Activated CD8-positive, alpha-beta T cell treated with anti-CD3 and anti-CD28 coated beads, Interleukin-2, amount 10 ng/mL, durations not matched to agents 7 days and 5 days (primary cell): ENCODE measurements at regions not wholly inside any gene's neighbourhood (a gene's known extent, or its start where the extent isn't known, plus 50 kb on each side); places are given as distances from the start of the nearest gene placed in this dataset.
"Not testable (repeated sequence)": the region's sequence is repeated elsewhere in the genome, so short reads cannot be mapped to it uniquely, and the experiment has no call there.

Experiments
- ATAC-seq: fragments of 150-1000 bp; cut with Tn5 transposase; one replicate; pipeline ENCODE4 v1.10.0; 2021; ENCODE audit warnings: moderate library complexity
- CTCF ChIA-PET: fragments of 350-600 bp; sonication (Branson Sonifier 250); formaldehyde crosslinking; loops from one replicate; lab custom pipeline; 2021; ENCODE audit warnings: antibody characterized with exemption; lab: Charles Lee
- POLR2A ChIA-PET: fragments of 350-600 bp; sonication (Branson Sonifier 250); formaldehyde crosslinking; loops from one replicate; lab custom pipeline; 2021; ENCODE audit warnings: antibody characterized with exemption; lab: Charles Lee
- DNase-seq: peaks from one replicate; pipeline ENCODE4 v3.0.0-alpha.2; 2020
- H3K27ac Mint-ChIP-seq: one replicate; pipeline ENCODE4 v1.8.0; 2021; ENCODE audit warnings: mild to moderate bottlenecking, mixed read lengths
- H3K27me3 Mint-ChIP-seq: one replicate; pipeline ENCODE4 v1.8.0; 2021; ENCODE audit warnings: low read depth, mixed read lengths
- H3K36me3 Mint-ChIP-seq: one replicate; pipeline ENCODE4 v1.8.0; 2021; ENCODE audit warnings: low read depth, mixed read lengths
- H3K4me1 Mint-ChIP-seq: one replicate; pipeline ENCODE4 v1.8.0; 2021; ENCODE audit warnings: low read depth, mixed read lengths
- H3K4me3 Mint-ChIP-seq: one replicate; pipeline ENCODE4 v1.8.0; 2021; ENCODE audit warnings: mild to moderate bottlenecking, mixed read lengths
- H3K9me3 Mint-ChIP-seq: one replicate; pipeline ENCODE4 v1.8.0; 2022; ENCODE audit warnings: mixed read lengths; ENCODE audit not compliant: insufficient read depth

DNA sequence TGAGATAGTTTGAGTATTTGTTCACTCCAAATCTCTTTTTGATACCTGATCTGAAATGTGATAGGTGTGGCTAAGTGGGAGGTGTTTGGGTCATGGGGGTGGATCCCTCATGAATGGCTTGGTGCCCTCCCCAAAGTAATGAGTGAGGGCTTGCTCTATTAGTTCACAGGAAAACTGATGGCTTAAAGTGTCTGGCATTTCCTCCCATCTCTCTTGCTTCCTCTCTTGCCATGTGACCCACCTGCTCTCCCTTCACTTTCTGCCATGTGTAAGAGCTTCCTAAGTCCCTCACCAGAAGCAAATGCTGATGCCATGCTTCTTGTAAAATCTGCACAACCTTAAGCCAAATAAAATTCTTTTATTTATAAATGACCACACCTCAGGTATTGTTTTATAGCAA is 61.1 kb downstream of the MAD2L1 start:
- no peak overlapping the region for H3K4me3 Mint-ChIP-seq
- H3K9me3 Mint-ChIP-seq = no peaks in the 10 kb centered on the region
- H3K4me1 Mint-ChIP-seq = no peaks in the 10 kb centered on the region
- DNase-seq = no peak
- no peak for ATAC-seq
- H3K27ac Mint-ChIP-seq = no peak overlapping the region
- ChIA-PET POLR2A (no interaction called here), CTCF (no interaction called here)
- H3K36me3 Mint-ChIP-seq = no peaks in the 10 kb centered on the region
- peaks cover 2% of the 10 kb centered on the region for H3K27me3 Mint-ChIP-seq

DNA sequence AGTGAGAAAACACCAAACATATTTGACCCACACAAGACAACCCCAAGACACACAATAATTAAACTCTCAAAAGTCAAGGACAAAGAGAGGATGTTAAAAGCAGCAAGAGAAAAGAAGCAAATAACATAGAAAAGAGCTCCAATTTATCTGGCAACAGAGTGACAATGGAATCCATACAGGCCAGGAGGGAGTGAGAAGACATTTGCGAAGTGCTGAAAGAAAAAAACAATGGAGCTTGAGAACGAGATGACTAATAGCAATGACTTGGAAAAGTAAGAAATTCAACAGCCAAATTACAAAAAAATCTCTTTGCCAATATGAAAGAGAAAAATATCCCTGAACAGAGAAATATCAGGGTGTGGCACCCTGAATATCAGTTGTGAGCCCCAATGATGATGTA is 61.6 kb downstream of the MAD2L1 start:
- H3K4me1 Mint-ChIP-seq = no peaks in the 10 kb centered on the region
- no peak for DNase-seq
- no peak for ATAC-seq
- H3K4me3 Mint-ChIP-seq = no peak overlapping the region
- POLR2A ChIA-PET = no interaction called here
- no peaks in the 10 kb centered on the region for H3K36me3 Mint-ChIP-seq
- H3K27ac Mint-ChIP-seq = no peak overlapping the region
- no peaks in the 10 kb centered on the region for H3K9me3 Mint-ChIP-seq
- H3K27me3 Mint-ChIP-seq = peaks cover 2% of the 10 kb centered on the region
- CTCF ChIA-PET = no interaction called here

DNA sequence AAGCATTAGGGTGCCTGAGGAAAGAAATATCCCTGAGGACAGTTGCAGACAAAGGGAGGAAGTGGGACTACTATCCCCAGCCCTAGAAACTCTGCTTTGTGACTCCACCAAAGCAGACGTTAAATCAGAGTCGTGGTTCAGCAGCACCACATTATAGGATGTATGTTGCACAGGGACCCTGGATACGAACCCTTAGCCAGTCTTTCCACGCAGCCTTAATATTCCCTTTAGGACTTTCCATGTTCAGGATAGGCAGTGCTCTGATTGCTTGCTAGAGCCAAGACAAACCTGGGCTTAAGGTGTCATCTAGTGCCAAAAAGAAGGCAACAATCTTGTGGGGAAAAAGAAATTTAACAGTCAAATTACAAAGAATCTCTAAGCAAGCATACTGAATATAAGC is 62.6 kb downstream of the MAD2L1 start:
- POLR2A ChIA-PET = no interaction called here

DNA sequence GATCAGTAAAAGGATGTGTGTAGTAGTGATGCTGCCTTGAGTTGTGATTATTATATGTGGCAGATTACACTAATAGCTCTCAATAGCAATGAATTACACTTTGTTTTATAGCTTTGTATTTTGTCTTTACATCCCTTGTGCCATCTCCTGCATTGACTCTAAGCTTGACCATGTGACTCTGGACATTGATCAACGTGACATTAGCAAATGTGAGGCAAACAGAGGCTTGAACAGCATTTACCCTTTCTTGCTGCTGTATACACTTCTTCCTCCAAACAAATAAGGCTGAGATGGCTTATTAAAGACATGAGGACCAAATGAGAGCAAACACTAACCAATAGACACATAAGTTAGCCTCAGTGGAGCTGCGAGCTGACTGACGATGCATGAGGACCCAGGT is 63.5 kb downstream of the MAD2L1 start:
- Mint-ChIP-seq H3K4me1 (no peaks in the 10 kb centered on the region), H3K9me3 (no peaks in the 10 kb centered on the region), H3K4me3 (no peak overlapping the region), H3K27me3 (peaks cover 2% of the 10 kb centered on the region), H3K36me3 (no peaks in the 10 kb centered on the region), H3K27ac (no peak overlapping the region)
- DNase-seq = no peak
- no peak for ATAC-seq
- ChIA-PET CTCF (no interaction called here), POLR2A (no interaction called here)

More for the DNA sequence above, 62.6 kb downstream of the MAD2L1 start:
- H3K4me3 Mint-ChIP-seq = no peak overlapping the region
- no peaks in the 10 kb centered on the region for H3K9me3 Mint-ChIP-seq
- H3K36me3 Mint-ChIP-seq = no peaks in the 10 kb centered on the region
- CTCF ChIA-PET = no interaction called here
- no peak for DNase-seq
- no peaks in the 10 kb centered on the region for H3K4me1 Mint-ChIP-seq
- peaks cover 2% of the 10 kb centered on the region for H3K27me3 Mint-ChIP-seq
- H3K27ac Mint-ChIP-seq = no peak overlapping the region
- no peak for ATAC-seq

DNA sequence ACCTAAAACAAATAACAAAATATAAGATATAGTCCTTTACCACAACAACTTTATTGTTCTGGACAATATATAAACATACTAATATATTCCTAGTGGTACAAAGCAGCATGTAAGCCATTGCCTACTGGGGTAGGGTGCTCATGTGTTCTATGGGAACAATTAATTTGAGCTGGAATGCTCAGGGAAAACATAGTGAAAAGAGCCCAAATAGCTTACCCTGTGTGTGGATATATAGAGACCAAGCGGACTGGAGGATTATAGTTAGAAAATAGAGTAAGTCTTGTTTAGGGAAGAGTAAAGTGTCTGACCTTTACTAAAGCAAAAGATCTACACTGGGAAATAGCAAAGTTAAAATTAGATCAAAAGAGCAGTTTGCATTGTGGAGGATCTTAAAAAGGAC is 64.8 kb downstream of the MAD2L1 start:
- ChIA-PET POLR2A (no interaction called here), CTCF (no interaction called here)
- peaks cover 2% of the 10 kb centered on the region for H3K27me3 Mint-ChIP-seq

DNA sequence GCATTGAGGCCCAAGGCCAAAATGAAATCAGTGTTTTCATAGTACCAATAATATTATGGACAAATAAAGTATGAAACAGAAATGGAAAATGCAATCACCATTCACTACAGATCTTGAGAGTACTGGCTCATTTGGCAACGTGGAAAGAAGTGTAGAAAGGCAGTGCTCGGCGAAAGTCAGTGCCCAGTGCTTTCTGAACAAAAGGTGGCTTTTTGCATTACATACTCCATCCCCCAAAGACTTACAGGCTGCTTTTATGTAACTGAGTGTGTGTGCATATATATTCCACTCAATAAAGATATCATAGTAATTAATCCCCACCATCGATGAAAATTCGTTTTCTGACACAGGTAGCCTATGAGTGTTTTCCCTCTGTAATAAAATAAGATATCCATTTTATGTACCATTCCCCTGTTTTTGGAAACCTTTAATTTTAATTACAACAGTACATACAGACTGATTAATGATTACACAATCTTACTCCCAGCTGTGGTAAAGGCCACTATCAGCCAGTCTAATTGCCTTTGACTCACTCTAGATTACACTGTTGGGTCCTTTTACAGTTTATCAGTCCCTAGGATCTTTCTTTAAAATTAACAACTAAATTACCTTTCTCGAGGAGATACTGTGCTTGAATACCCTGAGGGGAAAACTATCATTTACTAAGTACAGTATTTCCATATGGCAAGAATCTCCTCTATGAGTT is 65.9 kb downstream of the MAD2L1 start:
- DNase-seq (no peak), ATAC-seq (no peak)
- Mint-ChIP-seq H3K4me1 (no peaks in the 10 kb centered on the region), H3K36me3 (no peaks in the 10 kb centered on the region), H3K9me3 (no peaks in the 10 kb centered on the region), H3K27ac (no peak overlapping the region), H3K4me3 (no peak overlapping the region), H3K27me3 (peaks cover 2% of the 10 kb centered on the region)
- POLR2A ChIA-PET = no interaction called here
- CTCF ChIA-PET = no interaction called here

More for the DNA sequence above, 64.8 kb downstream of the MAD2L1 start:
- H3K4me1 Mint-ChIP-seq = no peaks in the 10 kb centered on the region
- no peak overlapping the region for H3K4me3 Mint-ChIP-seq
- H3K27ac Mint-ChIP-seq = no peak overlapping the region
- no peaks in the 10 kb centered on the region for H3K9me3 Mint-ChIP-seq
- H3K36me3 Mint-ChIP-seq = no peaks in the 10 kb centered on the region
- ATAC-seq (no peak), DNase-seq (no peak)

DNA sequence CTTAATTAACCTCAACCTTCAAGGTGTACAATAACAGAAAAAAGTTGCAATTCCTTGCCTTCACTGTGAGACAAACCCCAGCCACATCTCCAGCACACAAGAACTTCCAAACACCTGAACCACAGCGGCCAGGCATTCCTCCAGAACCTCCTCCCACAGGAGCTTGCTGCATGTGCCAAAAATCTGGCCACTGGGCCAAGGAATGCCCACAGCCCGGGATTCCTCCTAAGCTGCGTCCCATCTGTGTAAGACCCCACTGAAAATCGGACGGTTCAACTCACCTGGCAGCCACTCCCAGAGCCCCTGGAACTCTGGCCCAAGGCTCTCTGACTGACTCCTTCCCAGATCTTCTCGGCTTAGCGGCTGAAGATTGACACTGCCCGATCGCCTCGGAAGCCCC is 70.6 kb downstream of the MAD2L1 start:
- CTCF ChIA-PET, H3K36me3 Mint-ChIP-seq, H3K27ac Mint-ChIP-seq, H3K27me3 Mint-ChIP-seq, POLR2A ChIA-PET, H3K4me1 Mint-ChIP-seq, H3K4me3 Mint-ChIP-seq, H3K9me3 Mint-ChIP-seq, DNase-seq, ATAC-seq: not testable (repeated sequence)

DNA sequence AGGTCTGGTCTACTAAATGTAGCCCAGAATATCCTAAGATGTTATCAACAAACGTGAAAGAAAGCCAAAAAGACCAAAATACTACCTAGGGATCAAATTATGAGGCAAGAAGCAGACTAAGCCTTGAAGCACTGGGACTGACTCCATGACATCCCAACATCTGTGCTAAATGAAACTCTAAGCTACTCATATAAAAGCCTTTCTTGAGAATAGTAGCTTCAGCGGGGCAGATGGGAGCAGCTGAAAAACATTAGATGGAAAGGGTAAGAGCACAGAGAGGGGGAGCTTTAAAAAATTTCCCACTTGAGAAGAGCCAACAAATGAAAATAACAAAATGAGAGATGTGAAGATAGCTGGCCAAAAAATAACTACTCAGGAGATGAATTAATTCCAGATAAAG is 81.7 kb downstream of the MAD2L1 start:
- DNase-seq = no peak
- Mint-ChIP-seq H3K4me1 (no peaks in the 10 kb centered on the region), H3K4me3 (no peak overlapping the region), H3K9me3 (no peaks in the 10 kb centered on the region), H3K27ac (no peak overlapping the region), H3K36me3 (no peaks in the 10 kb centered on the region), H3K27me3 (peaks cover 2% of the 10 kb centered on the region)
- CTCF ChIA-PET = no interaction called here
- POLR2A ChIA-PET = no interaction called here
- ATAC-seq = no peak

DNA sequence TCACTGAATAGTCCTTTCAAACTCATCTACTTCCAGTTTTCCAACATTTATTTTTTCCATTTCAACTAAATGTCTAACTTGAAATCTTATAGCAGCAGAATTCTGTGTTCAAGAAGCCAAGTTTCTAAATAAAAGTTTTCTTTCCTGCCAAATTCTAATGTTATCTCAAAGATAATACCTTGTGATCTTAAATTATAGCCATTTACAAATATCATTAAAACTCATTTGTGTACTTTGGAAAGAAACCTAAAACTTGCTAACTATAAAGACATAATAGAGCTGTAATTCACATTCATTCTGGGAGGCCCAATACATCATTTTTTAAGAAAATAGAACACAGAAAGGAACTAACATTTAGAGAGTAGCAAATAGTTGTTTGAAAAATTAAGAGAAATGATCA is 83.9 kb downstream of the MAD2L1 start:
- Mint-ChIP-seq H3K4me3 (no peak overlapping the region), H3K27ac (no peak overlapping the region), H3K9me3 (no peaks in the 10 kb centered on the region), H3K36me3 (no peaks in the 10 kb centered on the region), H3K4me1 (no peaks in the 10 kb centered on the region), H3K27me3 (peaks cover 2% of the 10 kb centered on the region)
- ChIA-PET CTCF (no interaction called here), POLR2A (no interaction called here)
- no peak for DNase-seq
- no peak for ATAC-seq

DNA sequence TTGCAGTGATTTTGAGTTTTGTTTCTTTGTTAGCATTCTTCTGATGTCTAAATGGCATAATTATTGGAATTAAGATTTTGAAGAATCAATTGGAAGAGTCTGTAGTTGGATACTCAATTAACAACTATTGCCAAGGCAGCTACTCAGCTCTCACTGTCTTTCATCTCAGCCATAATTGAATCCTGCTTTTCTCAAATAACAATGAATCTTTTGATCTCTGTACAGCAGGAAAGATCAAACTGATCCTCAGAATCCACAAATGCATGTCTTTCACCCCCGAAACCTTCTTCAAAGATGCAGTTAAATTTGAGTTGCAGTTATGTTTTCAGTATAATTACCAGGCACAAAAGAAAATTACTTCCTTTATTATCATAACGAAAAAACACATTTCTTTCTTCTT is 86.2 kb downstream of the MAD2L1 start:
- Mint-ChIP-seq H3K36me3 (no peaks in the 10 kb centered on the region), H3K9me3 (no peaks in the 10 kb centered on the region), H3K4me3 (no peak overlapping the region), H3K4me1 (no peaks in the 10 kb centered on the region), H3K27me3 (peaks cover 2% of the 10 kb centered on the region), H3K27ac (no peak overlapping the region)
- ATAC-seq = no peak
- CTCF ChIA-PET = no interaction called here
- POLR2A ChIA-PET = no interaction called here
- DNase-seq = no peak

DNA sequence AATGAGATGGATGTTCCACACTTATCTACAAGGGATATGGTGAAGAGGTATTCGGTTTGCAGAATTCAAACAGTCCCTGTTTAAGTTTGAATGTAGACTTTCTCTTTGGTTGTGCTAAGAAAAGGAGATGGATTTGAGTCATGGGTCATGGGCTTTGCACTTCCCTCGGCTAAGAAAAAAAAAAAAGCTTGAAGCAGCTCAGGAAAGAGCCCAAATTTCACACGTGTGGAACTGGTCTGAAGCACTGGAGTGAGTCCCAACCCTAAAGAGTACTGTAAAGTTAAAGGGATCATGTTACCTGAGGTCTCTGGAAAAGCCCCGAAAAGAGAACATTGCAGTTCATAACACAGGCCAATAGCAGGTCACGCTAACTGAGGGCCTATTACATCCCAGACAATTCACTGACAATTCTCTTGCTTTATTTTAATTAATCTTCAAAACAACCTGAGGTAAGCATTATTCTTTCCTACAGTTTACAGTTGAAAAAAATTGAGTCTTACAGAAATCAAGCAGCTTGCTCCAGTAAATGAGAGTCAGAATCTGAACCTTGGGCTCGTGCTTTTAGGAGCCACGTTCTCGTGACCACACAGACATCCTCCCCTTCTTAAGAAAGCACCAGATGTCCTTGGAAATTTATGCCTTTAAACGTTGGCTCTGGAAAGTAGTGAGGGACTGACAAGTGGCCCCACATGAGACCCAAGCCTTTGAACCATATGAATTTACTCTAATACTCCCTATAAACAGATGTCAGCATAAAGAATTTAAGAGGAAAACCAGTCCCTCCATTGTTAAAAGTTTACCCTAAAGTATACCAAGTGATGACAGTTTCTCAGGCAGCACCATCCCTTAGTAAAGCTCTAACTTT is 89.3 kb downstream of the MAD2L1 start:
- peaks cover 2% of the 10 kb centered on the region for H3K27me3 Mint-ChIP-seq
- H3K4me3 Mint-ChIP-seq = no peak overlapping the region
- H3K4me1 Mint-ChIP-seq = no peaks in the 10 kb centered on the region
- ATAC-seq (no peak), DNase-seq (no peak)
- CTCF ChIA-PET = interaction anchor here (0.6 kb wide), 1 partner anchor 618 kb away, joined by 3 read pairs; no protein-coding TSS in a partner anchor
- no peaks in the 10 kb centered on the region for H3K36me3 Mint-ChIP-seq
- POLR2A ChIA-PET = no interaction called here
- no peak overlapping the region for H3K27ac Mint-ChIP-seq
- H3K9me3 Mint-ChIP-seq = no peaks in the 10 kb centered on the region

DNA sequence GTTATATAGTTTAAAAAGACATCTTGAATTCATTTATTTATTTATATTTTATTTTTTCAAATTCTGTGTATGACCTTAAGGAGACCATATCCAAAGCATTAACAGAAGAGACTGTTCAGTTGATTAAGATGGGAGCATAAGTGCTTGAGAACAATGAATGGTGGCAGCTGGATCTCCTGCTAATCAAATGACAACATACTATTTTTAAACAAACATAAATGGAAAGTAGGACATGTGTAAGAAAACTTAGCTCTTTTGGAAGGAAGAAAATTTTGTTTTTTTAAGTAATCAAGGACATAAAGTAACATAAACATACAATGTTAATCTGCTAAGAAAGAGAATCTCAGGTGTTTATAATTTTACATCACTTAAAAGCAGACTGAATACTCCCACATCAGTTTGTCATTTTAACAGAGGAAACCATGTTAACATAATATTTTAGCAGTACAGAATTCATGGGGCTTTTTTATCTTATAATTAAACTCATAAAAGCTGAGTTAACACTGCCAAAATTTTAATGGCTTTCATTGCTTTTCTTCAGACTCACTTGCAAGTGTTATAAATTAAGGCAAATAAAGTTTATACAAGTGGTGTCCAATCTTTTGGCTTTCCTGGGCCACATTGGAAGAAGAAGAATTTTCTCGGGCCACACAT is 95.1 kb downstream of the MAD2L1 start:
- Mint-ChIP-seq H3K4me1 (no peaks in the 10 kb centered on the region), H3K4me3 (no peak overlapping the region), H3K9me3 (no peaks in the 10 kb centered on the region), H3K27me3 (no peaks in the 10 kb centered on the region), H3K36me3 (no peaks in the 10 kb centered on the region), H3K27ac (no peak overlapping the region)
- ATAC-seq = no peak
- ChIA-PET POLR2A (no interaction called here), CTCF (no interaction called here)
- no peak for DNase-seq
